ENCODE measurements at regions not wholly inside any gene's neighbourhood (a gene's known extent, or its start where the extent isn't known, plus 50 kb on each side); places are given as distances from the start of the nearest gene placed in this dataset.

DNA sequence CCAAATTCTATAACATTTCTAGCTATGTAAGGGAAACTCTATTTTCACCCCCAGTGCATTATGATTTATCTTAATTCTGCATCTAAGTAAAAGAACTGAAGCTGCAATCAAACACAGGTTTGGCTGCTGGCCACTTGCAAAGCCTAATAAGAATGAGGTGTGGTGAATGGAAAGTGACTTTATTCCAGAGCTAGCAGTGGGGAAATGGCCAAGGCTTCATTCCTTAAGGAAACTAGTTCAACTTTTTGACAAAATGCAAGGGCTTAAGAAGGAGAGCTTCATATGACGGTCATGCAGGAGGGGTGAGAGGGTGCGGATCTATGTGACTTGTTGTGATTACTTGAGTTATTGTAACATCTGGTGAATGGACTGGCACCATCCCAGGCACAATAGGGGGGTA, 1802.0 kb downstream of the SUCLG1 start:
- FAIRE-seq (no peak), DNase-seq (no peak)
- no peaks in the 10 kb centered on the region for H3K36me3 ChIP-seq (ENCODE audit: control insufficient read depth in 2 of 3, insufficient read depth in 3 of 3, low read length in 3 of 3)
- no peaks in the 10 kb centered on the region for H3K4me1 ChIP-seq (ENCODE audit: control insufficient read depth in 2 of 3, insufficient read depth in 2 of 3, low read depth in 1 of 3, low read length in 3 of 3)
- TF ChIP-seq, protein P1, sequence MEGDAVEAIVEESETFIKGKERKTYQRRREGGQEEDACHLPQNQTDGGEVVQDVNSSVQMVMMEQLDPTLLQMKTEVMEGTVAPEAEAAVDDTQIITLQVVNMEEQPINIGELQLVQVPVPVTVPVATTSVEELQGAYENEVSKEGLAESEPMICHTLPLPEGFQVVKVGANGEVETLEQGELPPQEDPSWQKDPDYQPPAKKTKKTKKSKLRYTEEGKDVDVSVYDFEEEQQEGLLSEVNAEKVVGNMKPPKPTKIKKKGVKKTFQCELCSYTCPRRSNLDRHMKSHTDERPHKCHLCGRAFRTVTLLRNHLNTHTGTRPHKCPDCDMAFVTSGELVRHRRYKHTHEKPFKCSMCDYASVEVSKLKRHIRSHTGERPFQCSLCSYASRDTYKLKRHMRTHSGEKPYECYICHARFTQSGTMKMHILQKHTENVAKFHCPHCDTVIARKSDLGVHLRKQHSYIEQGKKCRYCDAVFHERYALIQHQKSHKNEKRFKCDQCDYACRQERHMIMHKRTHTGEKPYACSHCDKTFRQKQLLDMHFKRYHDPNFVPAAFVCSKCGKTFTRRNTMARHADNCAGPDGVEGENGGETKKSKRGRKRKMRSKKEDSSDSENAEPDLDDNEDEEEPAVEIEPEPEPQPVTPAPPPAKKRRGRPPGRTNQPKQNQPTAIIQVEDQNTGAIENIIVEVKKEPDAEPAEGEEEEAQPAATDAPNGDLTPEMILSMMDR (IDR thresholded peaks at IDR 0.05; ENCODE audit: borderline replicate concordance, extremely low read depth, insufficient read depth): no peak
- H3K9ac ChIP-seq (ENCODE audit: low read length in 3 of 3): no peak overlapping the region
- no peaks in the 10 kb centered on the region for H3K9me3 ChIP-seq (ENCODE audit: control insufficient read depth in 2 of 3, insufficient read depth in 1 of 3, low read length in 3 of 3)
- no peak overlapping the region for H3K27ac ChIP-seq (ENCODE audit: low read depth in 2 of 2, low read length in 2 of 2)
- no peaks in the 10 kb centered on the region for H3K27me3 ChIP-seq (ENCODE audit: control insufficient read depth, insufficient read depth, low read length)
- intact Hi-C loops (cut with DNase I): no loop called here
- H3K4me3 ChIP-seq (ENCODE audit: low read length in 3 of 3): no peak overlapping the region

DNA sequence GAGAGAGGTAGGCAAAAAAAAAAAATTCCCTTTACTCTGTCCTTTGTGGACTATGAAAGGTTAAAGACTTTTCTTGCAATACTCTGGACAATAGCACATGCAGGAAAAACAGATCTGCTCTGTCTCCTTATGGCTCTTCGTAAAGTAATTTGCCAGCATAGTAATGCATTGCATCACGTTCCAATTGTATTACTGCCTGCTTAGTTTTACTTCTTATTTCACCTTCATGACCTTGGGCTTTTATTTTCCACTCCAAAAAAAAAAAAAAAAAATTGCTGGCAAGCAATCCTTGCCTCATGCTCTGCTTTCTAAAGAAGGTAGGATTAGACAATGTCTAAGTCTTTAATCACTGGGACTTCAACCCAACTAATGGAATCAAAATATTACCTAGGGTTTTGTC, 1802.7 kb downstream of the SUCLG1 start:
- no peak overlapping the region for H3K9ac ChIP-seq (ENCODE audit: low read length in 3 of 3)
- TF ChIP-seq, protein P1 (IDR thresholded peaks at IDR 0.05; ENCODE audit: borderline replicate concordance, extremely low read depth, insufficient read depth): no peak
- intact Hi-C loops (cut with DNase I): no loop called here
- H3K27ac ChIP-seq (ENCODE audit: low read depth in 2 of 2, low read length in 2 of 2): no peak overlapping the region
- FAIRE-seq: no peak
- DNase-seq: no peak
- H3K27me3 ChIP-seq (ENCODE audit: control insufficient read depth, insufficient read depth, low read length): no peaks in the 10 kb centered on the region
- no peaks in the 10 kb centered on the region for H3K9me3 ChIP-seq (ENCODE audit: control insufficient read depth in 2 of 3, insufficient read depth in 1 of 3, low read length in 3 of 3)
- H3K36me3 ChIP-seq (ENCODE audit: control insufficient read depth in 2 of 3, insufficient read depth in 3 of 3, low read length in 3 of 3): no peaks in the 10 kb centered on the region
- no peaks in the 10 kb centered on the region for H3K4me1 ChIP-seq (ENCODE audit: control insufficient read depth in 2 of 3, insufficient read depth in 2 of 3, low read depth in 1 of 3, low read length in 3 of 3)
- H3K4me3 ChIP-seq (ENCODE audit: low read length in 3 of 3): no peak overlapping the region

DNA sequence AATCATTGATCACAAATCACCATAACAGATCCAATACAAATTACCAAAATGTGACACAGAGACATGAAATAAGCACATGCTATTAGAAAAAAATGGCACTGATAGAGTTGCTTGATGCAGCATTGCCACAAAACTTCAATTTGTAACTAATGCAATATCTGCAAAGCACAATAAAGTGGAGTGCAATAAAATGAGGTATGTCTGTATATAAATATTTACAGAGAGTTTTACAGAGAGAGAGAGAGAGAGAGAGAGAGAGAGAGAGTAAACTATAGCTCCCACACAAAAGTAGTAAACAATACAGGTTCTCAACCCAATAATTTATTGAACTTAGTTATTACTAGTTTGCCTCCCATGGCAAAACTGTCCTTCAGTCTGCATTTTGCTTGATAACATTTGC, 1807.0 kb downstream of the SUCLG1 start:
- no peaks in the 10 kb centered on the region for H3K9me3 ChIP-seq (ENCODE audit: control insufficient read depth in 2 of 3, insufficient read depth in 1 of 3, low read length in 3 of 3)
- H3K4me1 ChIP-seq (ENCODE audit: control insufficient read depth in 2 of 3, insufficient read depth in 2 of 3, low read depth in 1 of 3, low read length in 3 of 3): no peaks in the 10 kb centered on the region
- FAIRE-seq: no peak
- H3K9ac ChIP-seq (ENCODE audit: low read length in 3 of 3): no peak overlapping the region
- no peak for DNase-seq
- no peaks in the 10 kb centered on the region for H3K36me3 ChIP-seq (ENCODE audit: control insufficient read depth in 2 of 3, insufficient read depth in 3 of 3, low read length in 3 of 3)
- no peak overlapping the region for H3K27ac ChIP-seq (ENCODE audit: low read depth in 2 of 2, low read length in 2 of 2)
- intact Hi-C loops (cut with DNase I): no loop called here
- TF ChIP-seq, protein P1 (IDR thresholded peaks at IDR 0.05; ENCODE audit: borderline replicate concordance, extremely low read depth, insufficient read depth): no peak
- no peak overlapping the region for H3K4me3 ChIP-seq (ENCODE audit: low read length in 3 of 3)
- H3K27me3 ChIP-seq (ENCODE audit: control insufficient read depth, insufficient read depth, low read length): no peaks in the 10 kb centered on the region

DNA sequence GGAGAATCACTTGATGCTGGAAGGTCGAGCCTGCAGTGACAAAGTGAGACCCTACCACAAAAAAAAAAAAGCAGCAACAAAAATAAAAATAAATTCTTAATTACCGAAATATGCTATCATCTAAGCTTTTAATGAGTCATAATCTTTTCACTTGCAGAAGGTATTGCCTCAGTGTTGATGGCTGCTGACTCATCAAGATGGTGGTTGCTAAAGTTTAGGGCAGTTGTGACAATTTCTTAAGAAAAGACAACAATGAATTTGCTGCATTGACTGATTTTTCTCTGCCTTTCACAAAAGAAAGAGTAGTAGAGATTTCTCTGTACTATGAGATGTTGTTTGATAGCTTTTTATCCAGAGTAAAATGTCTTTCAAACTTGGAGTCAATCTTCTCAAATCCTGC, 1809.0 kb downstream of the SUCLG1 start:
- TF ChIP-seq, protein P1 (IDR thresholded peaks at IDR 0.05; ENCODE audit: borderline replicate concordance, extremely low read depth, insufficient read depth): no peak
- no peak overlapping the region for H3K9ac ChIP-seq (ENCODE audit: low read length in 3 of 3)
- H3K27me3 ChIP-seq (ENCODE audit: control insufficient read depth, insufficient read depth, low read length): no peaks in the 10 kb centered on the region
- no peak for FAIRE-seq
- H3K36me3 ChIP-seq (ENCODE audit: control insufficient read depth in 2 of 3, insufficient read depth in 3 of 3, low read length in 3 of 3): no peaks in the 10 kb centered on the region
- H3K27ac ChIP-seq (ENCODE audit: low read depth in 2 of 2, low read length in 2 of 2): no peak overlapping the region
- intact Hi-C loops (cut with DNase I): no loop called here
- no peak for DNase-seq
- H3K4me3 ChIP-seq (ENCODE audit: low read length in 3 of 3): no peak overlapping the region
- no peaks in the 10 kb centered on the region for H3K9me3 ChIP-seq (ENCODE audit: control insufficient read depth in 2 of 3, insufficient read depth in 1 of 3, low read length in 3 of 3)
- H3K4me1 ChIP-seq (ENCODE audit: control insufficient read depth in 2 of 3, insufficient read depth in 2 of 3, low read depth in 1 of 3, low read length in 3 of 3): no peaks in the 10 kb centered on the region
